ENCODE measurements at regions not wholly inside any gene's neighbourhood (a gene's known extent, or its start where the extent isn't known, plus 50 kb on each side); places are given as distances from the start of the nearest gene placed in this dataset.

DNA sequence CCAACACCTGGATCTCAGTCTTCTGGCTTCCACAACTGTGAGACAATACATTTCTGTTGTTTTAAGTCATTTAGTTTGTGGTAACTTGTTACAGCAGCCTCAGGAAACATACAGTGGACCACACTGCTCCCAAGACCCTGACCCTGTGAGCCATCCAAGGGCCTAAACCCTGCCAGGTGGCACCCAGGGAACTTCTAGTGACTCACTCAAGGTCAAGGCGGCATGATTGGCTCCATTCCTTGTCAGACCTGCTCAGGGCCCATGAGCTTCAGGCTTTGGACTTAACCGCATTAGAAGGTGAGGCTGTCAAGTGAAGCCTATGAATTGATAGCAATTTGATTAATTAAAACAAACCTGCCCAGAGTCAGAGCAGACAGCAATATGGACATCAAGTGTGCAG lies 165.7 kb upstream of the MAMLD1 start:
- no peaks in the 10 kb centered on the region for H3K9me3 Mint-ChIP-seq
- no peak for ATAC-seq

DNA sequence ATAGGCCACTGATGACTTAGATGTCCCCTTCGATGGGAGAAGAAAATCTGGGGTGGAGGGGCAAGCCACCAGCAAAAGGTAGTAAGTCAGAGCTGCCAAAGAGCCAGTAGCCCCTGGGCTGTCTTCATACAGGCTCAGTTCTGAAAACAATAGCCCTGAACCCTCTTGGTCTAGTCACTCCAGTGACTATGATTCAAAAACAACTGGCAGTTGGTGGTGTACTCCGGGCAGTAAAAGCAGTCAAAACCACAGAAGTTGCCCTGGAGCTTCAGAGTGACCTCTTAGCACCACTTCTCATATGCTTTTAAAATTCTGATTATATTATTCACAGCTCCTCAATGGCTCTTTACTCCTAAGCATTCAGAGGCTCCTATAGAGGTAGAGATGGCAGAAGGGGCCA lies 164.3 kb upstream of the MAMLD1 start:
- DNase-seq, result no peak
- no peaks in the 10 kb centered on the region for H3K36me3 Mint-ChIP-seq (ENCODE audit: low read depth)
- H3K9me3 Mint-ChIP-seq, result no peaks in the 10 kb centered on the region
- no peaks in the 10 kb centered on the region for H3K27me3 Mint-ChIP-seq
- no peak overlapping the region for H3K4me3 Mint-ChIP-seq
- peaks cover 19% of the 10 kb centered on the region for H3K4me1 Mint-ChIP-seq
- H3K27ac Mint-ChIP-seq, result no peak overlapping the region
- no peak for ATAC-seq

More for the DNA sequence above, 165.7 kb upstream of the MAMLD1 start:
- no peaks in the 10 kb centered on the region for H3K36me3 Mint-ChIP-seq (ENCODE audit: low read depth)
- H3K27ac Mint-ChIP-seq, result no peak overlapping the region
- no peak for DNase-seq
- peaks cover 14% of the 10 kb centered on the region for H3K4me1 Mint-ChIP-seq
- H3K4me3 Mint-ChIP-seq, result no peak overlapping the region
- no peaks in the 10 kb centered on the region for H3K27me3 Mint-ChIP-seq

DNA sequence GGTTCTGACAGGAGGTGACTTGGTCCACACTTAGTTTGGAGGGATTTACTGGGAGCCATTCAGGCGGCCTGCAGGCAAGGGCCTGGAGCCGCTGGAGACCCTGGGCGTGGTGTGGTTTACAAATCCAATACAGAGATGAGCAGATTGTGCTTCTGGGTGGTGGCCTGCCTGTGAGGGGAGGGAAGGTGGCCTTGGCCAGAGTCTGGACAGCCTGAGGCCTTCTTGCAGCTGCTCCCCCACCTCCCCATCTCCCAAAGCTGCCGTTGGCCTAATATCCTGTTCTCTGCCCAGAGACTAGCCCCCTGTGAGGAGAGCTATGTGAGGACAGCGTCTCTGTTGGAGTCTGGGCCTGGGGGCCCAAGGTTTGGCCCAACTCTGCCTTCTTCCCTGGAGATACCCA lies 163.9 kb upstream of the MAMLD1 start:
- no peak for ATAC-seq
- H3K27me3 Mint-ChIP-seq, result no peaks in the 10 kb centered on the region
- no peak overlapping the region for H3K27ac Mint-ChIP-seq
- no peak overlapping the region for H3K4me3 Mint-ChIP-seq
- no peaks in the 10 kb centered on the region for H3K36me3 Mint-ChIP-seq (ENCODE audit: low read depth)
- H3K9me3 Mint-ChIP-seq, result no peaks in the 10 kb centered on the region
- peaks cover 19% of the 10 kb centered on the region for H3K4me1 Mint-ChIP-seq
- DNase-seq, result no peak

DNA sequence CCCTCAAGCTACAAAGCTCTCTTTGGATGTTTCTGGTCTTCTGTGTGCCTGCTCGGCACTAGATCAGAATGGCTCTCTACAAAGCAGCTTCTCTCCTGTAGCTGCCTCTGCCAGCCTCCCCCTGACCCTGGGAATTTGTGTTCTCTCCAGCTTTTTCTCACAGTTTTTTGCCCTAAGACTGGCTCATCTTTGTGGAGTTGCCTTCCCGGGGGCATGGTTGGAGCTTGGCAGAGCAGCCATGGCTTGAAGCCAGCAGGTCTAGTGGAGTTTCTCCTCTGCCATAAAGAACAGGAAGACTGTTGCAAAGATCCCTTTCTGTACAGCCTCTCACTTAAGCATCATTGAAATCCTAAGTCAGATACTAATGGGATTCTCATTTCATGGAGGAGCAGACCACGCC lies 163.3 kb upstream of the MAMLD1 start:
- Mint-ChIP-seq H3K9me3 (no peaks in the 10 kb centered on the region), H3K4me1 (peaks cover 19% of the 10 kb centered on the region), H3K4me3 (no peak overlapping the region), H3K27ac (no peak overlapping the region), H3K36me3 (ENCODE audit: low read depth) (no peaks in the 10 kb centered on the region), H3K27me3 (no peaks in the 10 kb centered on the region)
- DNase-seq, result no peak
- ATAC-seq, result no peak

DNA sequence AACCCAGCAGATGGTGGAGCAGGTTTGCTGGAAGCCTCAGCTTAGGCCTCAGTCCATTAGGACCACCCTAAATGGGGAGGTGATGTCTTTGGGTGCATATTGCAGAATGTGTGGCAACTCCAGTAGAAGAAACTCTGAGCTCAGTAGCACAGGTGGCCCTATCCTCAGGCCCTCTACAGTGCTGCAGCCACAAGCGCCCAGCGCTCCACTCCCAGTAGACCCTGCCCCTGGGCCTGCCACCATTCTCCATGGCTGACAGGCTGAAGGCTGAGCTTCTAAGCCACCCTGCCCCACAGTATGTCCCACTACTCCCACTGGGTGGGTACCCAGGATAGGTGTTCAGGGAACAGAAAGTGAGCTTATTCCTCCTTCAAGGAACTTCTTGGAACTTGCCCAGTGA lies 162.8 kb upstream of the MAMLD1 start:
- H3K27me3 Mint-ChIP-seq, result no peaks in the 10 kb centered on the region
- no peaks in the 10 kb centered on the region for H3K9me3 Mint-ChIP-seq
- ATAC-seq (no peak), DNase-seq (no peak)
- H3K4me3 Mint-ChIP-seq, result no peak overlapping the region
- H3K4me1 Mint-ChIP-seq, result peaks cover 19% of the 10 kb centered on the region
- H3K36me3 Mint-ChIP-seq (ENCODE audit: low read depth), result no peaks in the 10 kb centered on the region
- H3K27ac Mint-ChIP-seq, result no peak overlapping the region

DNA sequence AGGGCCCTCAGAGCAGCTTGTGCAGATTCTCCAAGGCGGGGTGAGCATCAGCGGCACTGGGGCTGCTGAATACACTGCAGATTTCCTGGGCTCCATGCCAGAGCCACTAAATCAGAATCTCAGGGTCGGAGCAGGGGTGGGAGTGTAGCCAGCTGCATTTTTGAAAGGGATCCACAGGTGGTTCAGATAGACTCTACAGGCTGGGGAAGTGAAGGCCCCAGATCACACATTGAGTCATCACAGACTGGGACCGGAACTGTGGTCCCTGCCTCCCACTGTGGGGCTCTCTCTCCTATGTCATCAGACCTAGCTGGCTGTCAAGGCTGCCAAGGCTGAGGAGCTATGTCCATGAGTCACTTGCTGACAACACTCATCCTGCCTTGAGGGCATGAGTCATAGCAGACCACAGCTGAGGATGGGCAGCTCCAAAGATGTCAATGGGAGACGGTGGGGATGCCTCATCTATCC lies 162.3 kb upstream of the MAMLD1 start:
- peak overlapping the region; percentile 36 for H3K27ac Mint-ChIP-seq
- H3K4me1 Mint-ChIP-seq, result peaks cover 19% of the 10 kb centered on the region
- no peaks in the 10 kb centered on the region for H3K36me3 Mint-ChIP-seq (ENCODE audit: low read depth)
- no peaks in the 10 kb centered on the region for H3K27me3 Mint-ChIP-seq
- peak; percentile 99 for ATAC-seq
- DNase-seq, result peak; percentile 47
- no peaks in the 10 kb centered on the region for H3K9me3 Mint-ChIP-seq
- H3K4me3 Mint-ChIP-seq, result no peak overlapping the region

DNA sequence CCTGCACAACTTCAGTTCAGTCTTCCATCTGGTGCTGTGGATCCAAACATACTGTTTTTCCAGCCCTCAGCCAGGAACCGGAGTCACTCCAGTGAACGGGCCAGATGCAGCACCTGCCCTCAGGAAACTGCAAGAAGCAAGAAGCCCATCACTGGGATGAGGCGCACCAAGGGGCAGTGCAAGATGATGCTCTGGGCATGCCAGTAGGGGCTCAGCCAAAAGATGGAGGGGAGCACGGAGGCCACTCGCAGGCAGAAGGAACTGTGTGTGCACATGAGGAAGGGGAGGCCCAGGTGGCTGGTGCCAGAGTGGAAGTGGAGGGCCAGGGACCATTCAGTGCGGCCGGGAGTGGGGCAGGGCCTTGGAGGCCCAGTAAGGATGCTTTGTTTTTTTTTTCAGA lies 161.7 kb upstream of the MAMLD1 start:
- no peaks in the 10 kb centered on the region for H3K36me3 Mint-ChIP-seq (ENCODE audit: low read depth)
- ATAC-seq, result no peak
- H3K27me3 Mint-ChIP-seq, result no peaks in the 10 kb centered on the region
- no peak overlapping the region for H3K27ac Mint-ChIP-seq
- no peaks in the 10 kb centered on the region for H3K9me3 Mint-ChIP-seq
- DNase-seq, result no peak
- H3K4me3 Mint-ChIP-seq, result no peak overlapping the region
- peaks cover 19% of the 10 kb centered on the region for H3K4me1 Mint-ChIP-seq

DNA sequence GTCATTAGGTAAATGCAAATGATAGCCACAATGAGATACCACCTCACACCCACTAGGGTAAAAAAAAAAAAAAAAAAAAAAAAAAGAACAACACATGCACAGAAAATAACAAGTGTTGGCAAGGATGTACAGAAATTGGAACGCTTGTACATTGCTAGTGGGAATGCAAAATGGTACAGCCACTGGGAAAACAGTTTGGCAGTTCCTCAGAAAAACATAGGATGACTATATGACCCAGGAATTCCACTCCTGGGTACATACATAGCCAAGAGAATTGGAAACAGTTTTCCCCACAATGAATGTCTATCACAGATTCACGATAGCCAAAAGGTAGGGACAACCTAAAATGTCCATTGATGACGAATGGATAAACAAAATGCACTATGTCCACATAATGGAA lies 161.3 kb upstream of the MAMLD1 start:
- Mint-ChIP-seq H3K36me3 (ENCODE audit: low read depth) (no peaks in the 10 kb centered on the region), H3K27ac (no peak overlapping the region), H3K9me3 (no peaks in the 10 kb centered on the region), H3K27me3 (no peaks in the 10 kb centered on the region), H3K4me3 (no peak overlapping the region), H3K4me1 (peaks cover 19% of the 10 kb centered on the region)
- DNase-seq, result no peak
- ATAC-seq, result no peak

DNA sequence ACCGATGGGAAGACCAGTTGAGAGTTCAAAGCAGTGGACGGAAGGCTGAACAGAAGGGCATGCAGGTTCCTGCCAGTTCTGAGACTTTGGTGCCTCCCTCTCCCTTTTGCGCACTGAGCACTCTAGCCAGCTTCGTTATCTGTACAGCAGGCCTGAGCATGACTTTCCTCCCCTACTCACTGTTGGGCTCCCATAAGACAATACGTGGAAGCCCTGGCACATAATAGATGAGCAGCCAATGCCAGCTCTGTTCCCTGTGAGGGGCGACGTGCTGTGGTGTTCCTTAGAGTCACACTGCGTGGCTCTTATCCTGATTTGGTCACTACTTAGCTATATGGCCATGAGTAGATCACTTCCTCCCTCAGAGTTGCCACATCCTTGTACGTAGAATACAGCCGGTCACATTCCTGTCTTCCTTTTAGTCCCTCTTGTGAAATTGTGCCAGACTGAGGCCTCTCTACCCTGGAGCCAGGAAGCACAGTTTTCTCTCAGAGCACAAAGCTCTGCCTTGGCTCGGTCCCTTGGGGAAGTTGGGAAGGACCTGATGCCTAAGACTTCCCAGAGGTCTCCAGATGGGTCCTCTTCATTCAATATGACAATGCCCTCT lies 160.4 kb upstream of the MAMLD1 start:
- Mint-ChIP-seq H3K4me1 (peaks cover 19% of the 10 kb centered on the region), H3K27me3 (no peaks in the 10 kb centered on the region), H3K4me3 (no peak overlapping the region), H3K9me3 (no peaks in the 10 kb centered on the region), H3K36me3 (ENCODE audit: low read depth) (no peaks in the 10 kb centered on the region), H3K27ac (no peak overlapping the region)
- DNase-seq (no peak), ATAC-seq (no peak)

DNA sequence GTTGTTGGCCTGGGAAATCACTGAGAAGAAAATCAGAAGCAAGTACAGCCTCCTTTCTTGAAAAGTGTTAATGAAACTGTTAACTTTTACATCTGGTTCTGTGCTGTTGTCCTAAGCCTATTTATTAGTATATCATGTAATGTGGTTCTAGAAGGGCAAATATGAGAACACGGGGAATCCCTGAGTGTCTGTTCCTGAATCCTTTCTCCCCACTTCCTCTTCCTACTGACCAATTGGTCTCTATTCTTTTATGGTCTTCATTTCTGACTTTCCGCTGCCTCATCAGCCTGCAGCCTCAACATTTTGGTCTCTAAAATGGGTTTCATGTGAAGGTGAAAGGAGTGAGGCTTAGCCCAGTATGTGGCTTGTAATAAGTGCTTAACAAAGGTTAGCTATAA lies 159.9 kb upstream of the MAMLD1 start:
- ATAC-seq, result no peak
- DNase-seq, result no peak
- Mint-ChIP-seq H3K4me3 (no peak overlapping the region), H3K36me3 (ENCODE audit: low read depth) (no peaks in the 10 kb centered on the region), H3K27ac (no peak overlapping the region), H3K27me3 (no peaks in the 10 kb centered on the region), H3K9me3 (no peaks in the 10 kb centered on the region), H3K4me1 (peaks cover 19% of the 10 kb centered on the region)

DNA sequence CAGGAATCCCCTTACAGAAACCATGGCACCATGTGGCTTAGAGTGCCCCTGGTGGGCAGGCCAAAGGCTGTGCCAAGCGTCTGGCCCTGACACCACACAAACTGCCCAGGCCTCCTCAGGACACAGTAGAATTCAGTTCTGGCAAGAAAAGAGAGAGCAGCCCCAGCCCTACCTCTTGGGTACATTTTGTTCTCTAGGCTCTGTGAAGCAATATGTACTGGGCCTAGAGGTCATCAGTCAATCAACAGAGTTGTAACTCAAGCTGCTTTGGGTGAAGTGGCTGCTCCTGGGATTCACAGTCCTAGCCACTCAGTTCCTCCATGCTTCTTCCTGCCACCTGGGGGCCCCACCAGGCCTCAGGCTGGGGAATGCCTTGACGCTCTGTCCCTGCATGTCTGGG lies 158.1 kb upstream of the MAMLD1 start:
- Mint-ChIP-seq H3K4me1 (peaks cover 17% of the 10 kb centered on the region), H3K36me3 (ENCODE audit: low read depth) (no peaks in the 10 kb centered on the region), H3K4me3 (no peak overlapping the region), H3K27me3 (no peaks in the 10 kb centered on the region), H3K27ac (no peak overlapping the region), H3K9me3 (no peaks in the 10 kb centered on the region)
- no peak for DNase-seq
- no peak for ATAC-seq

DNA sequence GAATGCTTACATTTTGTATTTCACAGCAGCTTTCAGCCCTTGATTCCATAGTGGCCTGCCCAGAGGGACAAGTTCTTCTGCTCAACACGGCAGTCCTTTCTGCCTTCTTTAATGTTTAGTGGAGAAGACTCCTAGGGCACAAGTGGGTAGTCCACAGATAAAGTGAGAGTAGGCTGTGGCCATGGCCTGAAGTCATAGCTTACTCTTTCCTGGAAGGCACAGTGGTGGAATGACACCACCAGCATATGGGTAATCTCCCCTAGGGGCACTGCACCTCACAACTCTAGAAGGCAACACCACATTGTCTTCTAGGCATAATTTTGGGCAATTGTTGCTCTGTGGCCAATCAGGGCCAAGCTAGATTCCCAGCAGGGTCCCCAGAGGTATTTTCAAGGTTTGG lies 155.4 kb upstream of the MAMLD1 start:
- ATAC-seq (no peak), DNase-seq (no peak)
- Mint-ChIP-seq H3K9me3 (no peaks in the 10 kb centered on the region), H3K4me3 (no peak overlapping the region), H3K36me3 (ENCODE audit: low read depth) (no peaks in the 10 kb centered on the region), H3K4me1 (peaks cover 3% of the 10 kb centered on the region), H3K27ac (no peak overlapping the region), H3K27me3 (no peaks in the 10 kb centered on the region)

DNA sequence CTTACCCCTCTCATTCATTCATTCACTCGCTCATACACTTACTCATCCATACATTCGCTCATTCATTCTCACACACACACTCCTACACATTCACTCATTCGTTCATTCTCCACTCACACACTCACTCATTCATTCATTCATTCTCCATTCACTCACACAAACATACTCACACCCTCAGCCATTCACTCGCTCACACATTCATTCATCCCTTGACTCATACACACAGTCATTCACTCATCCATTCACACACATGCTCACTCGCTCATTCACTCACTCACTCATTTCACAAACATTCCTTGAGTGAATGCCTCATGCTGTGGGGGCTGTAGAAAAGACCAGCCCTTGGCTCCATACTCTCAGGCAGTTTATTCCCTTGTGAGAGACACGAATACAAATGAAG lies 151.1 kb upstream of the MAMLD1 start:
- Mint-ChIP-seq H3K4me3 (no peak overlapping the region), H3K4me1 (no peaks in the 10 kb centered on the region), H3K27ac (no peak overlapping the region), H3K9me3 (no peaks in the 10 kb centered on the region), H3K36me3 (ENCODE audit: low read depth) (no peaks in the 10 kb centered on the region), H3K27me3 (no peaks in the 10 kb centered on the region)
- ATAC-seq (no peak), DNase-seq (no peak)

DNA sequence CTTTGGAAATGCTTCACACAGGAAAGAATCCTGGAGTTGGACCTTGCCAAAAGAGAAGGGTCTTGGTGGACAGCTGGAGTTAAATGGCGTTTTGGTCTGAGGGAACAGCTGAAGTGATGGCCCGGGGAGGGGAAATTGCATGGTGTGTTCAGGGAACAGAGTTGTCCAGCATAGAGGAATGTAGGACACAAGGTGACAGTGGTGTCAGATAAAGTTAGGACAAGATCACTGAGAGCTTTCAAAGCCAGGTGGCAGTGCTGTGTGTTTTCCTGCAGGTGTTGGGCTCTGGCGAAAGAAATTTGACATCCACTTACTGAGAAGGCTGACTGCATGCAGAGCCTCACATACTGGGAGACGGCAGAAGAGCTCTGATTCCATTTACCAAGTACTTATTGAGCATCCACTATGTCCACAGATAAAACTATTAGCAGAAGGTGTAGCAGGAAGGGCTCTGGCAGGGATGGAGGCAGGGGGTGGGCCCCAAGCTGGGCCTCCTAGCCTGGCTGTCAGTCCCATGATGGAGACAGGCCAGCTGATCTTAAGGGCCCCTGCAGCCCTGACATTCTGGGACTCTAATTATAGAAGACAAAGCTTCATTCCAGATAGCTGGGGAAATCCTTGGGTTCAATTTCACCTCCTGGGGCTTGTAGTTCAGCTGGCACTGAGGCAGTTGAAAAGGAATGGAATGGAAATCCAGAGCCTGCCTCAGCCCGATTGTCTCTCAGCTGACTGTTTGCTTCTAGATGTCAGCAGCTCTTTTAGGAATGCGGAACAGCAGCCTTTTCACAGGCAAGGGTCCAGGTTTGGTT lies 150.2 kb upstream of the MAMLD1 start:
- no peak for ATAC-seq
- Mint-ChIP-seq H3K4me3 (no peak overlapping the region), H3K36me3 (ENCODE audit: low read depth) (no peaks in the 10 kb centered on the region), H3K27me3 (no peaks in the 10 kb centered on the region), H3K27ac (no peak overlapping the region), H3K4me1 (no peaks in the 10 kb centered on the region), H3K9me3 (no peaks in the 10 kb centered on the region)
- no peak for DNase-seq

DNA sequence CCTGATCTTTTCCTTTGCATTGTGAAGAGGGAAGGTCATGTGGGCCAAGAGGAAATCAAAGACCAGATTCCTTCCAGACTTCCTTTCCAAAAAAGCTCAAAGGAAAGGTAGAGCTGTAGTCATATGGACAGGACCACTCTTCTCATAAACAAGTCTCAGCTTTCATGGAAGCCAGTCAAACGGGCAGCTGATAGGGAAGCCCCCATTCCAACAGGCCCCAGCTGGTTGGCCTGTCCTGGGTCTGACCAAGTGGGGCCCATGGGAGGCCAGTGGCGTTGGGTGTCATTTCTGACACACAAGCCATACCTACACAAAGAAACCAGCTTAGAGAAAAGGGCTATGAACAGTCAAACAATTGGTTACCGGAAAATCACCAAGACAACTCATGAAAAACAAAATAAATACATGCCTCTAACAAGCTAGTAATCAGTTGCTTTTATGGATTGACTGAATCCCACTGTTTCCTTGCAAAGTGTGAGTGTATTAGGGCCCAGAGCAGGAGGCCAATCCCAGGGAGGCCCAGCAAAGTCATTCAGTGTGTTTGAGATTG lies 149.6 kb upstream of the MAMLD1 start:
- Mint-ChIP-seq H3K27ac (no peak overlapping the region), H3K4me1 (no peaks in the 10 kb centered on the region), H3K9me3 (no peaks in the 10 kb centered on the region), H3K4me3 (no peak overlapping the region), H3K27me3 (no peaks in the 10 kb centered on the region), H3K36me3 (ENCODE audit: low read depth) (no peaks in the 10 kb centered on the region)
- no peak for ATAC-seq
- no peak for DNase-seq
